ENCODE measurements at regions not wholly inside any gene's neighbourhood (a gene's known extent, or its start where the extent isn't known, plus 50 kb on each side); places are given as distances from the start of the nearest gene placed in this dataset.

DNA sequence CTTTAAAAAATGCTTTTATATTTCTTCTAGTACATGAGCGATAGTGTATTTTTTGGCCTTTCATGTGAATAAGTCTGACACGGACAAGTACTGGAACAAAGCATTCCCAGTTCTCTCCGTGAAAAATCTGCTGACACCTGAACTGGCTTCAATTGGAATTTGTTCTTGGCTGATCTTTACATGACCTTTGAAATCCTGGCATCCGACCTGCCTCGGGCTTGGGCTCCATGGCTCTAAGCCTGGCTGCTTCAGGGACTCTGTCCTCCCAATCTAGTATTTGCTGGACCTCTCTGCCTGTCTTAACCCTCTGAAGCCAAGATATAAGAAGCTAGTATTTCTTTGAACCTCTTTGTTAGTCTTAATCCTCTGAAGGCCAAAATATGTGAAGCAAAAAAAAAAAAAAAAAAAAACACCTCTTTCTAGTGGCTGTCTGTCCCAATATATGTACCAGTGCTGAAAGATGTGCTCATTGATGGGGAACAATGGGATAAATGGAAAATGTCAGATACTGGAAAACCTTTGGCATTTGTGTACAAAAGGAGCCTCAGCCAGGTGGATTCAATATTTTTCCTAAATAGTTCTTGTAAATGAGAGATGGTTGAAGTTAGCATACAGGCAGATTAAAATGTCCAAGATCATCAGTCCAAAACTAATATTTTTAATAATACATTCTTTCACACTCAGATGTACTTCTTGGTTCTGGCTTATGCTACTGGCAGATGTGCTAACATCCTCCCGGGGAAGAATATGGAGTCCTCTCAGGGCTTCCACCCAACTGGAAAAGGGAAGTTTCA is 470.6 kb downstream of the TUSC1 start:
- TF ChIP-seq, protein P1, sequence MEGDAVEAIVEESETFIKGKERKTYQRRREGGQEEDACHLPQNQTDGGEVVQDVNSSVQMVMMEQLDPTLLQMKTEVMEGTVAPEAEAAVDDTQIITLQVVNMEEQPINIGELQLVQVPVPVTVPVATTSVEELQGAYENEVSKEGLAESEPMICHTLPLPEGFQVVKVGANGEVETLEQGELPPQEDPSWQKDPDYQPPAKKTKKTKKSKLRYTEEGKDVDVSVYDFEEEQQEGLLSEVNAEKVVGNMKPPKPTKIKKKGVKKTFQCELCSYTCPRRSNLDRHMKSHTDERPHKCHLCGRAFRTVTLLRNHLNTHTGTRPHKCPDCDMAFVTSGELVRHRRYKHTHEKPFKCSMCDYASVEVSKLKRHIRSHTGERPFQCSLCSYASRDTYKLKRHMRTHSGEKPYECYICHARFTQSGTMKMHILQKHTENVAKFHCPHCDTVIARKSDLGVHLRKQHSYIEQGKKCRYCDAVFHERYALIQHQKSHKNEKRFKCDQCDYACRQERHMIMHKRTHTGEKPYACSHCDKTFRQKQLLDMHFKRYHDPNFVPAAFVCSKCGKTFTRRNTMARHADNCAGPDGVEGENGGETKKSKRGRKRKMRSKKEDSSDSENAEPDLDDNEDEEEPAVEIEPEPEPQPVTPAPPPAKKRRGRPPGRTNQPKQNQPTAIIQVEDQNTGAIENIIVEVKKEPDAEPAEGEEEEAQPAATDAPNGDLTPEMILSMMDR (conservative IDR thresholded peaks at IDR 0.05; ENCODE audit: low read depth, low read length): no peak
- TF ChIP-seq EZH2 (IDR thresholded peaks at IDR 0.05; ENCODE audit: low read length, unreplicated experiment) (no peak), EZH2phosphoT487 (IDR thresholded peaks at IDR 0.05; ENCODE audit: borderline replicate concordance, low read length) (no peak)

Data from PC-3 (cell line).